MM.1S (cell line): ENCODE measurements at regions not wholly inside any gene's neighbourhood (a gene's known extent, or its start where the extent isn't known, plus 50 kb on each side); places are given as distances from the start of the nearest gene placed in this dataset.

Experiments used
- DNase-seq: peaks from one replicate; pipeline ENCODE4 v3.0.0-alpha.2; 2015
- H2AFZ ChIP-seq: fragments of 300-600 bp; sonication (generic); 2 replicates; pipeline ENCODE4 v1.6.0; 2016; ENCODE audit warnings: antibody characterized with exemption, low read length
- H3F3A ChIP-seq: fragments of 300-600 bp; sonication (generic); 2 replicates; pipeline ENCODE4 v1.6.1; 2016; ENCODE audit warnings: mild to moderate bottlenecking, antibody characterized with exemption, low read length, moderate library complexity, mixed read lengths; ENCODE audit not compliant: insufficient read depth
- H3K27ac ChIP-seq: fragments of 300-600 bp; sonication (generic); 2 replicates; pipeline ENCODE4 v1.5.1; 2016; ENCODE audit warnings: mild to moderate bottlenecking, low read length
- H3K27me3 ChIP-seq: fragments of 300-600 bp; sonication (generic); replicated peaks from 2 replicates; pipeline ENCODE4 v1.6.0; 2016; ENCODE audit warnings: low read length; ENCODE audit not compliant: insufficient read depth
- H3K36me3 ChIP-seq: fragments of 300-600 bp; sonication (generic); replicated peaks from 2 replicates; pipeline ENCODE4 v1.6.1; 2016; ENCODE audit warnings: mild to moderate bottlenecking, low read length, mixed read lengths; ENCODE audit not compliant: insufficient read depth
- H3K4me1 ChIP-seq: fragments of 300-600 bp; sonication (generic); 2 replicates; pipeline ENCODE4 v1.6.1; 2016; ENCODE audit warnings: low read length, mixed read lengths
- H3K4me2 ChIP-seq: fragments of 300-600 bp; sonication (generic); 2 replicates; pipeline ENCODE4 v1.6.0; 2016; ENCODE audit warnings: low read depth, low read length
- H3K4me3 ChIP-seq: fragments of 300-600 bp; sonication (generic); 2 replicates; pipeline ENCODE4 v1.5.1; 2016; ENCODE audit warnings: low read length, mixed read lengths
- H3K79me2 ChIP-seq: fragments of 300-600 bp; sonication (generic); 2 replicates; pipeline ENCODE4 v1.6.1; 2016; ENCODE audit warnings: mixed run types, low read length, mixed read lengths
- H3K9ac ChIP-seq: fragments of 300-600 bp; sonication (generic); 2 replicates; pipeline ENCODE4 v1.6.1; 2016; ENCODE audit warnings: low read length, mixed read lengths
- H3K9me2 ChIP-seq: fragments of 300-600 bp; sonication (generic); replicated peaks from 2 replicates; pipeline ENCODE4 v1.6.1; 2016; ENCODE audit warnings: mild to moderate bottlenecking, low read length, mixed read lengths; ENCODE audit not compliant: insufficient read depth
- H3K9me3 ChIP-seq: fragments of 300-600 bp; sonication (generic); replicated peaks from 2 replicates; pipeline ENCODE4 v1.6.1; 2016; ENCODE audit warnings: mild to moderate bottlenecking, low read length, mixed read lengths; ENCODE audit not compliant: insufficient read depth
- H4K20me1 ChIP-seq: fragments of 300-600 bp; sonication (generic); 2 replicates; pipeline ENCODE4 v1.6.1; 2016; ENCODE audit warnings: mild to moderate bottlenecking, low read length, moderate library complexity, mixed read lengths; ENCODE audit not compliant: insufficient read depth
- EZH2 ChIP-seq: fragments of 300-600 bp; sonication (generic); optimal IDR thresholded peaks from 2 replicates; pipeline ENCODE3; 2017; ENCODE audit warnings: low read depth, mild to moderate bottlenecking, antibody characterized with exemption, low read length, mixed read lengths
- EZH2phosphoT487 ChIP-seq: fragments of 300-600 bp; sonication (generic); IDR thresholded peaks from 2 replicates; pipeline ENCODE4 v1.6.1; 2018; ENCODE audit warnings: antibody characterized with exemption, low read length
- TF ChIP-seq, protein P1 (sequence below): fragments of 300-600 bp; sonication (generic); IDR thresholded peaks from 2 replicates; pipeline ENCODE4 v1.5.1; 2016; ENCODE audit warnings: antibody characterized with exemption, low read length, mixed read lengths

DNA sequence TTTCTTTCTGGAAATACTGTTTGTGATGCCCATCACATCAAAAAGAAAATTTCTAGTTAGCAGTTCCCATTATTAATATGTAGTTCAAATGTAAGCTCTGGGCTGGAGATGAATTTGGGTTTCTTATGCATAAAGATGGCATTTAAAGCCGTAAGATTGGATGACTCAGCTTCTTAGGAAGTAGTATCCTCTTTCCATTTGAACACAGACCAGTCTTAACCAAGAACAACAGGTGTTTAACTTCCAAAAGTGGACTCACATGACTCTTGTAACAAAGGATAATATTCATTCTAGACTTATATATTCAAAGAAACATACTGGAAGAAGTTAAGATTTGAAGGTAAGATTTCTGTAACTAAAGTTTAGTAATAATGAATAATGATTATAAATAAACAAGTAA lies 330.5 kb downstream of the TLR4 start:
- Histone ChIP-seq H3K9me2 (no peaks in the 10 kb centered on the region), H3K9me3 (no peaks in the 10 kb centered on the region), H3K4me3 (no peak overlapping the region), H3K4me1 (no peaks in the 10 kb centered on the region), H3K27me3 (no peaks in the 10 kb centered on the region), H3K79me2 (no peaks in the 10 kb centered on the region), H3F3A (no peaks in the 10 kb centered on the region), H3K27ac (no peak overlapping the region), H3K4me2 (no peak overlapping the region), H4K20me1 (no peaks in the 10 kb centered on the region), H2AFZ (no peak overlapping the region), H3K36me3 (no peaks in the 10 kb centered on the region), H3K9ac (no peak overlapping the region)
- TF ChIP-seq, protein P1, sequence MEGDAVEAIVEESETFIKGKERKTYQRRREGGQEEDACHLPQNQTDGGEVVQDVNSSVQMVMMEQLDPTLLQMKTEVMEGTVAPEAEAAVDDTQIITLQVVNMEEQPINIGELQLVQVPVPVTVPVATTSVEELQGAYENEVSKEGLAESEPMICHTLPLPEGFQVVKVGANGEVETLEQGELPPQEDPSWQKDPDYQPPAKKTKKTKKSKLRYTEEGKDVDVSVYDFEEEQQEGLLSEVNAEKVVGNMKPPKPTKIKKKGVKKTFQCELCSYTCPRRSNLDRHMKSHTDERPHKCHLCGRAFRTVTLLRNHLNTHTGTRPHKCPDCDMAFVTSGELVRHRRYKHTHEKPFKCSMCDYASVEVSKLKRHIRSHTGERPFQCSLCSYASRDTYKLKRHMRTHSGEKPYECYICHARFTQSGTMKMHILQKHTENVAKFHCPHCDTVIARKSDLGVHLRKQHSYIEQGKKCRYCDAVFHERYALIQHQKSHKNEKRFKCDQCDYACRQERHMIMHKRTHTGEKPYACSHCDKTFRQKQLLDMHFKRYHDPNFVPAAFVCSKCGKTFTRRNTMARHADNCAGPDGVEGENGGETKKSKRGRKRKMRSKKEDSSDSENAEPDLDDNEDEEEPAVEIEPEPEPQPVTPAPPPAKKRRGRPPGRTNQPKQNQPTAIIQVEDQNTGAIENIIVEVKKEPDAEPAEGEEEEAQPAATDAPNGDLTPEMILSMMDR: no peak
- TF ChIP-seq EZH2: no peak
- DNase-seq: no peak

DNA sequence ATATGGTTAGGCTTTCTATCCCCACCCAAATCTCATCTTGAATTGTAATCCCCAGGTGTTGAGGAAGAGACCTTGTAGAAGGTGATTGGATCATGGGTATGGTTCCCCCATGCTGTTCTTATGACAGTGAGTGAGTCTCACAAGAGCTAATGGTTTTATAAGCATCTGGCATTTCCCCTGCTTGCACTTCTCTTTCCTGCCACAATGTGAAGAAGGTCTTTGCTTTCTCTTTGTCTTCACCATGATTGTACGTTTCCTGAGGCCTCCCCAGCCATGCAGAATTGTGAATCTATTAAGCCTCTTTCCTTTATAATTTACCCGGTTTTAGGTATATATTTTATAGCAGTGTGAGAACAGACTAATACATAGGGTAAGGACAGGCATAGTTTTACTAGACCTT lies 334.5 kb downstream of the TLR4 start:
- no peak overlapping the region for H3K9ac ChIP-seq
- no peak overlapping the region for H3K4me2 ChIP-seq
- no peaks in the 10 kb centered on the region for H3K9me2 ChIP-seq
- H3K79me2 ChIP-seq: no peaks in the 10 kb centered on the region
- TF ChIP-seq, protein P1: no peak
- TF ChIP-seq EZH2phosphoT487 (no peak), EZH2 (no peak)
- no peak overlapping the region for H3K4me3 ChIP-seq
- no peaks in the 10 kb centered on the region for H3F3A ChIP-seq
- H3K9me3 ChIP-seq: no peaks in the 10 kb centered on the region
- no peak overlapping the region for H3K27ac ChIP-seq
- no peaks in the 10 kb centered on the region for H3K27me3 ChIP-seq
- no peaks in the 10 kb centered on the region for H3K4me1 ChIP-seq
- H4K20me1 ChIP-seq: no peaks in the 10 kb centered on the region
- no peak overlapping the region for H2AFZ ChIP-seq
- no peak for DNase-seq
- H3K36me3 ChIP-seq: no peaks in the 10 kb centered on the region

DNA sequence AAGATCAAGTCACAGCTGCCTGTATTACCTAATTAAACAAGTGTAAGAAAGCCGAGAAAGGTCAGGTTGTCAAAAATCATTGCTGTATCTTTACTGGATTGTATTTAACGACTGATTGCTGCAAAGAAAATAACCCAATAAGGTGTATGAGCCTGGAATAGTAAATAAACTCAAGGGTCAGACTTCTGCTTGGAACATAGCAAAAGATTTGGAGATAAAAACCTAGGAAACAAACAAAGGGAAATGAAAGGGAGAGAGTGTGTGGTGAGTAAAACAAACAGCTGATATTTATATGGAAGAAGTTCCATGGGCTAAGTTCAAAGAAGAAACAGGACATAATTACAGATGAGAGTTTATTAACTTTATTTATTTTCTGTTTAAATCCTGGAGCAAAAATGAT lies 354.0 kb downstream of the TLR4 start:
- H3K9me3 ChIP-seq: no peaks in the 10 kb centered on the region
- no peaks in the 10 kb centered on the region for H3K79me2 ChIP-seq
- H2AFZ ChIP-seq: no peak overlapping the region
- H3K9me2 ChIP-seq: no peaks in the 10 kb centered on the region
- DNase-seq: no peak
- H3K27ac ChIP-seq: no peak overlapping the region
- no peak overlapping the region for H3K4me2 ChIP-seq
- H4K20me1 ChIP-seq: no peaks in the 10 kb centered on the region
- no peak overlapping the region for H3K4me3 ChIP-seq
- H3F3A ChIP-seq: no peaks in the 10 kb centered on the region
- H3K36me3 ChIP-seq: no peaks in the 10 kb centered on the region
- TF ChIP-seq EZH2phosphoT487 (no peak), EZH2 (no peak)
- TF ChIP-seq, protein P1: no peak
- no peaks in the 10 kb centered on the region for H3K27me3 ChIP-seq
- H3K4me1 ChIP-seq: no peaks in the 10 kb centered on the region
- no peak overlapping the region for H3K9ac ChIP-seq
